Transverse colon (tissue), 4 donors: ENCODE measurements at regions not wholly inside any gene's neighbourhood (a gene's known extent, or its start where the extent isn't known, plus 50 kb on each side); places are given as distances from the start of the nearest gene placed in this dataset.

ENCODE experiments used
- EP300 ChIP-seq: sonication (generic); formaldehyde crosslinking; IDR thresholded peaks from one replicate; pipeline ENCODE4 v1.6.1; 2017; ENCODE audit warnings: antibody characterized with exemption, low read depth
- POLR2A ChIP-seq: fragments of 450-650 bp; IDR thresholded peaks from one replicate; pipeline ENCODE4 v1.6.1; 2016; ENCODE audit warnings: antibody characterized with exemption, mild to moderate bottlenecking, moderate library complexity
- POLR2AphosphoS5 ChIP-seq, 3 donors: sonication (generic); formaldehyde crosslinking; IDR thresholded peaks; one replicate each; pipeline ENCODE4 v1.6.1; 2016; ENCODE audit warnings: antibody characterized with exemption in 3 of 3
- TF ChIP-seq, protein P1 (sequence below), 5 experiments: fragments of 200-600 bp in 3 of 5; fragments of 450-650 bp in 2 of 5; sonication (generic) in 3 of 5; IDR thresholded peaks; 1 replicate in 2 of 5; 2 replicates in 3 of 5; pipeline ENCODE4 v1.5.1; 2016 to 2017; ENCODE audit warnings: antibody characterized with exemption in 5 of 5, inconsistent platforms in 3 of 5, mild to moderate bottlenecking in 2 of 5, moderate library complexity in 1 of 5

DNA sequence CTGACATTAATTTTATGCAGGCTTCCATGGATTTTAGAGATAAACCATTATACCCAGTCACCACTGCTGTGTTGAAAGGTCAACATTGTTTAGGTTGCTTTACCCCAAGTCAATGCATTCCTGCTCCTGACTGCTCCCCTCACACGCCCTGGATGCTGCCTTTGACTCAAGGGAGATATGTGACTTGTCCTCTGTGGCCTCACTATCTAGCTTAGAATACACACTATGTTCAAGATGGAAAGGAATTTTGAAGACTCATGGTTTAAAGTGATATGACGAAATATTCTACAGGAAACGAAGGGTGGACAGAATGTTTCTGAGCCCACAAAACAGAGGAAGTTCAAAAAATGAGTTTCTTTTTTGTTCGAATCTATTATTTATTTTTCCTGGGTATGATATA, 170.4 kb upstream of the NR5A2 start:
- TF ChIP-seq POLR2AphosphoS5 (IDR thresholded peaks at IDR 0.05), result no peak
- TF ChIP-seq EP300, result no peak
- TF ChIP-seq, protein P1, sequence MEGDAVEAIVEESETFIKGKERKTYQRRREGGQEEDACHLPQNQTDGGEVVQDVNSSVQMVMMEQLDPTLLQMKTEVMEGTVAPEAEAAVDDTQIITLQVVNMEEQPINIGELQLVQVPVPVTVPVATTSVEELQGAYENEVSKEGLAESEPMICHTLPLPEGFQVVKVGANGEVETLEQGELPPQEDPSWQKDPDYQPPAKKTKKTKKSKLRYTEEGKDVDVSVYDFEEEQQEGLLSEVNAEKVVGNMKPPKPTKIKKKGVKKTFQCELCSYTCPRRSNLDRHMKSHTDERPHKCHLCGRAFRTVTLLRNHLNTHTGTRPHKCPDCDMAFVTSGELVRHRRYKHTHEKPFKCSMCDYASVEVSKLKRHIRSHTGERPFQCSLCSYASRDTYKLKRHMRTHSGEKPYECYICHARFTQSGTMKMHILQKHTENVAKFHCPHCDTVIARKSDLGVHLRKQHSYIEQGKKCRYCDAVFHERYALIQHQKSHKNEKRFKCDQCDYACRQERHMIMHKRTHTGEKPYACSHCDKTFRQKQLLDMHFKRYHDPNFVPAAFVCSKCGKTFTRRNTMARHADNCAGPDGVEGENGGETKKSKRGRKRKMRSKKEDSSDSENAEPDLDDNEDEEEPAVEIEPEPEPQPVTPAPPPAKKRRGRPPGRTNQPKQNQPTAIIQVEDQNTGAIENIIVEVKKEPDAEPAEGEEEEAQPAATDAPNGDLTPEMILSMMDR (IDR thresholded peaks at IDR 0.05), result no peak
- no peak for TF ChIP-seq POLR2A
